ENCODE measurements at regions not wholly inside any gene's neighbourhood (a gene's known extent, or its start where the extent isn't known, plus 50 kb on each side); places are given as distances from the start of the nearest gene placed in this dataset.

DNA sequence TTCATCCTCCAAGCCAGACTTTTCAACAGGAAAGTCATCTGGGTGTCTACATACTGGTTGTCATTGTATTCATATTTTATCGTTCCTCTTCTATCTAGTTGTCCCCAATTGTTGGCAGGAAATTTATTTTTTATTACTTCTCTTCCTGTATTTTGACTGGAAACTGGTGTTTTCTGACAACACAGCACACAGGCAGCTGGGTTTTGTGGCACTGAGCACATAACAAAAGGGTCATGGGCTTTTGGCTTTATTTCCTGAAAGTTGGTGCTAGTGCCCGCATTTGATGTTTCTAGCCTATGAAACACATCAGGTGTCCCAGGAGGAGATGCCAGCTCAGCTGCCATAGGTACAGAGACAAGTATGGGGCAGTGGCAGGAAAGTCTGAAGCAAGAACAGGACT, 126.4 kb downstream of the TMEM17 start:
- no peak for ATAC-seq
- DNase-seq (ENCODE audit: missing footprints), result no peak
- intact Hi-C loops (cut with DNase I), result no loop called here

DNA sequence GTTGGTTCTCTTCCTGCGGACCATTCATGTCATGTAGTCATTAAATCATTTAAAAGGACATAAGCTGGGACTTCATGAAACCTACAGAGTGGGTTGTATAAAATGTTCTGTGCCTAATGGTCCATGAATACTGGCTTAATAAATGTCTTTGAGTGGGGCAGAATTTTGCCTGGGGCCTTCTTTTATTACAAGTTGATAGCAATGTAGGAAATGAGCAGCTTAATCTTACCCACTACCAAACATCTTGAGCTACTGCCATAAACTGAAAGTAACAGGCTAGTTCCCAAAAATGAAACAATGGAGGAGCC, 130.9 kb downstream of the TMEM17 start:
- intact Hi-C loops (cut with DNase I), result no loop called here
- no peak for DNase-seq (ENCODE audit: missing footprints)
- ATAC-seq, result no peak

DNA sequence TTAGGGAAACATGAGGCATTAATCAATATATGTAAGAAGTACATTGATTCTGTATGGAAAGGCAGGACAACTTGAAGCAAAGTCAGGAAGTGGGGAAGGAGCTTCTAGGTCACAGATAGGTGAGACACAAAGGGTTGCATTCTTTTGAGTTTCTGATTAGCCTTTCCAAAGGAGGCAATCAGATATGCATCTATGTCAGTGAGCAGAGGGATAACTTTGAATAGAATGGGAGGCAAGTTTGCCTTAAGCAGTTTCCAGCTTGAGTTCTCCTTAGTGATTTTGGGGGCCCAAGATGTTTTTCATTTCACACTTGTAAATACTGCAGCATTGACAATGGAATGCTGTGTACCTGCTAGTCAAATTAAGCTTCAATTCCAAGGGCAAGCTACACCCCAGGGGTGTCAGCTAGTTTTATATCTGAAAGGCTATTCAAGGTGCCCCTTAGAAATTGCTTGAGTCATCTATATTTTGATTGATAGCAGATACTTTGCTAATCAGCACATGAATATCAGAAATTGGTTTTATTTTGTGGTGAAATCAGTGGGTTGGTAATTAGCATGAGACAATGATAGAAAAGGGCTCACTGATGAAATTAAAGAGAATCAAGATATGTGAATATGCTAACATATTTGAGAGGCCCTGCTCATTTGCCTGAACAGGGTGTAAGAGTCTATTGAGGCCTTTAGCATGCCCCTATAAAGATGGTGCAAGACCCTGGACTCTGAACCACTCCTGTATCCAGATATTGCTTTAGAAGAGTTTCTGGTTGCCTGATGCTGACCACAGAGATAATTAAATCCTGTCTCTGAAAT, 131.5 kb downstream of the TMEM17 start:
- no peak for DNase-seq (ENCODE audit: missing footprints)
- no peak for ATAC-seq
- intact Hi-C loops (cut with DNase I), result no loop called here

DNA sequence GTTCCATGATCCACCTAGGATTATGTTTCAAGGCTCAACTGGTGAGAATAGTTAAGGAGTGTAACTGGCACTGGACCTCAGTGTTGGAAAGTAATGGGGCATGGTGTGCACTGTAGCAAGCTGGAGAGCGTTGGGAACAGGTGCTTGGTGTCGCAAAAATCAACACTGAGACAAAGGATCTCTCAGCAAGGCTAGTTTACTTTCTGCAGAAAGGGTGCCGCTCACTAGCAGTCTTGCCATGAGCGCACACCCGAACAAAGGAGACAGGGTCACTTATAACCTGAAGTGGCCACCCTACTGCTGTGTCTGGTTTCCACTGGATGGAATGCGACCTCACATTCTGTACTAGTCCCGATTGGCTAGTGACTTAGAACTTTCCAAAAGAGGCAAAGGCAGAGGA, 133.2 kb downstream of the TMEM17 start:
- intact Hi-C loops (cut with DNase I), result no loop called here
- DNase-seq (ENCODE audit: missing footprints) (no peak), ATAC-seq (no peak)

DNA sequence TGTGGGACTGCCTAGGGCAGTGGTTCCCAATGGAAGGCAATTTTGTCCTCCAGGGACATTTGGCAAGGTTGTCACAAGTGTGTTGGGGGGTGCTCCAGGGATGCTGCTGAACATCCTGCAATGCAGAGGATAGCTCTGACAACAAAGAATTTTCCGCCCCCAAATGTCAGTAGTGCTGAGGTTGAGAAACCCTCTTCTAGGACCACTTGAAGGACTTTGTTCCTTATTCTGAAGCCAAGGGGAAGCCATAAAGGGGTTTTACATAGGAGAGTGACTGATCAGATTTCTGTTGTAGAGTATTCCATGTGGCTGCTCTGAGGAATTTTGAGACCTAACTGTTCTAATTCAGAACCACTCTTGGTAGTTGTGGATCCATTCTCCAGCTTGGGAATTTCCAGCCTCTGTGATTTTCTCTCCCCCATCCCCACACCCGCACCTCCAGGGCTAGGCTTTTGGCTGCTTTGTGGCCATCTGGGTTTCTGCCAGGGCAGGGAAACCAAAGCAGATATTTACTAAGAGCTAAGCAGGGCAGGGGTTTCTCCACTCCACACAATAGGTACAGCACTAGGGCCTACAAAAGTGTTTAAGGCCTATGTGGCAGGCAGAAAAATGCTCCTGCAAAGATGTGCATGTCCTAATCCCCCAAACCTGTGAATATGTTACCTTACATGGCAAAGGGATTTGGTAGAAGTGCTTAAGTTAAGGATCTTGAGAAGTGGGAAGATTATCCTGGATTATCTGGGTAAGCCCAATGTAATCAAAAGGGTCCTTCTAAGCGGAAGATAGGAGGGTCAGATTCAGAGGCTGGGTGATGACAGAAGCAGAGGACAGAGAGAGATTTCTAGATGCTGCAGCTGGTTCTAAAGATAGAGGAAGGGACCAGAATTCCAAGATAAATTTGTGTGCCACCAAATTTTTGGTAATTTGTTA, 135.4 kb downstream of the TMEM17 start:
- intact Hi-C loops (cut with DNase I), result no loop called here
- ATAC-seq (no peak), DNase-seq (ENCODE audit: missing footprints) (no peak)

DNA sequence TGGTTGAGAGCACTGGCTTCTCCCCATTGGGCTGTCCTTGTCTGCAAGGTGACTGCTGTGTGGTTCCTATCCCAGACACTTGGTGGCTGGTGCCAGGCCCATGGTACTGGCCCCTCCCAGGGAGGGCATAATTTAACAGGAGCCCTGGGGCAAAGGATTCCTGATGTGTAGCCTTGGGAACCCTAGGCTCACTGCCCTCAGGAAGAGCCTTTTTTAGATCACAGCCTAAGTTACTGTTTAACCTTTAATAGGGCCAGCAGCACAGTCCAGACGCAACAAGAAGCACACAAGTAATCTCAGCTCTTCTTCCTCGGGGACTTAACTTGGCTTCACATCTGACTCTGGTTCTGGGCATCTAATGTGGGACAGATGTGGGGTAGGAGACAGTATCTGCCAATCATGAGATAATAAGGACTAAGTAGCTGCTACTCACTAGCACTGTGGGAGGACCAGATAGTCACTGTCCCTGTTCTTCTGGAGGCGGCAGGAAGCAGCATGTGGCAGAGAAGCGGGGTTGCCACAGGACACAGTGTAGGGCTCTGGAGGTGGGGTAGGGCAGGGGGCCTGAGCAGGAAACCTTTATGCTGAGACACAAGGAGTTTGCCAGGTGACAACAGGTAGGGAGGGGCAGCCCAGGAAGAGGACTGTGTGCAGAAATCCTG, 136.3 kb downstream of the TMEM17 start:
- intact Hi-C loops (cut with DNase I), result no loop called here
- ATAC-seq (no peak), DNase-seq (ENCODE audit: missing footprints) (no peak)

DNA sequence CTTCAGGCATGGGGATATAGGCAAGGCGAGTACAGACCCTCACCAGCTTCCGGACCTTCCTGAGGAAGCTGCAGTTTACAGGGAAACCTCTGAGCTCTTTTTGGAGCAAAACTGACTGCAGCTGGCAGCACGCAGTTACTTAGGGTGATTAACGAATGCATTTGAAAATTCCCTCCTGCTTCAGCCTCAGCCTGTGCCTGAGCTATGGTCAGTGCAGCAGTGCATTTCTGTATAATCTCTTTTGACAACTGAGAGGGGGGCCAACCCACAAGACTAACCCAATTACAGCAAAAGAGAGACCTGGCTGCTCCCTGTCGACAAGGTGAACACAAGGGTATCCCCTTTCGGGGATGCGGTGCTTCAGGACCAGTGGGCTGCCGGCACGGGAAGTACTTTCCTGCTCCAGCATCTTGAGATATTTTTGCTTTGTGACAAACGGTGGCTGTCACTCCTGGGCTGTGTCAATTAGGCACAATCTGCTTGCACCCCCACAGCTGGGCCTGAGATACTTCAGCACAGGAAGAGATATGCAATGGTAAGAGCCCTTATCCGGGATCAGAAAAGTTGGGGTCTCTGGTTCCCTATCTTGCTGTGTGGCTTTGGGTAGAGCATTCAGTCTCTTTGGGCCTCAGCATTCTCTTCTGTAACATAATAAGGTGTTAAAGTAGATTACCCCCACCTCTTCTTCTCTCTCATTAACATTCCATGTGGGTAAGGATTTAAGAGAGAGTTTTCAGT, 141.0 kb downstream of the TMEM17 start:
- ATAC-seq (no peak), DNase-seq (ENCODE audit: missing footprints) (no peak)
- intact Hi-C loops (cut with DNase I), result no loop called here

DNA sequence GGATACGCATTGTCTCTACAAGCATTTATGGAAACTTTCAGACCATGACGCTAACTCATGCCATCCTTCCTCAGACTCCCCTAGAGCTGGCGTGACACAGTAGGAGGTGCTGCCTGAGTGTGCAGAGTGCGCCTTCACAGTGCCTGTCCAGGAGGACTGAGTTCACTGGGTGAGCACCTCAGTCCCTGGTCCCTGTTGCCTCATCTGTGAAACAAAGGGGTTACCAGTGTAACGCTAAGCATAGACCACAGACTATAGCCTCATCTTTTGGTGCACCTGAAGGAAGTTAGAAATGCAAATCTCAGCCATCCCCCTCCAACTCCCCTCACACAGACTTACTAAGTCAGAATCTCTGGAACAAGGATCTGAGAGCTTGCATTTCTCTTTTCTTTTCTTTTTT, 142.8 kb downstream of the TMEM17 start:
- no peak for ATAC-seq

DNA sequence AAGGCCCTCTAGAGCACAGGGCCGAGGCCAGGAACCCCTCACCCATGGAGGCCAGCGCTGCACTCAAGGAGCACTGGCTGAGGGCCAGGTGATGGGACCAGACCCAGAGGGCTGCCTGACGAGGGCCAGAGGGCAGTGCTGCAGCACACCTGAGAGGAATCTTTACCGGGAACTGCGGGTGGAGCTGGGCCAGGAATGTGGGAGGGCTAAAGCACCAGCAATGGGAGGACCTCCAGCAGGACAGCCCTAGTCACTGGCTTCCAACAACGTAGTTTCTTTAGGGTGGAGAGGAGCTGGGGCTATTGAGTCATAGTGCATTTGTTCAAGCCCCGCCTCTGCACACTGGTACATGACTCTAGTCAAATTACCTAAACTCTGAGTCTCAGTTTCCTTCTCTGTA, 143.4 kb downstream of the TMEM17 start:
- ATAC-seq (no peak), DNase-seq (ENCODE audit: missing footprints) (no peak)
- intact Hi-C loops (cut with DNase I), result no loop called here

More for the DNA sequence above, 142.8 kb downstream of the TMEM17 start:
- intact Hi-C loops (cut with DNase I), result no loop called here
- no peak for DNase-seq (ENCODE audit: missing footprints)

DNA sequence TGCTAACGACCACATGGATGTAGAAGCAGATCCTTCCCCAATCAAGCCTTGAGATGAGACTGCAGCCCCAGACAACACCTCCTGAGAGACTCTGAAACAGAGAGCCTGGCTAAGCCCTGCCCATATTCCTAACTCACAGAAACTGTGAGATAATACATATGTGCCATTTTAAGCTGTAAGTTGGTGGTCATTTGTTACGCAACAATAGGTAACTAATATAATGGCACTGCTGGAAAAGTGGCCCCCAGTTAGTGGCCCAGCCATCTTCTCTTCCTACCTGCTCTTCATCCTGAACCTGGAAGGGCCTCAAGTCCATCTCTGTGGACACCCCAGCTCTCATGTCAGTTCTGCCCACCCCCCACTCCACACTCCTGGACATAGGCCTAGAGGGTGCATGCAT, 144.0 kb downstream of the TMEM17 start:
- DNase-seq (ENCODE audit: missing footprints) (no peak), ATAC-seq (no peak)
- intact Hi-C loops (cut with DNase I), result no loop called here

DNA sequence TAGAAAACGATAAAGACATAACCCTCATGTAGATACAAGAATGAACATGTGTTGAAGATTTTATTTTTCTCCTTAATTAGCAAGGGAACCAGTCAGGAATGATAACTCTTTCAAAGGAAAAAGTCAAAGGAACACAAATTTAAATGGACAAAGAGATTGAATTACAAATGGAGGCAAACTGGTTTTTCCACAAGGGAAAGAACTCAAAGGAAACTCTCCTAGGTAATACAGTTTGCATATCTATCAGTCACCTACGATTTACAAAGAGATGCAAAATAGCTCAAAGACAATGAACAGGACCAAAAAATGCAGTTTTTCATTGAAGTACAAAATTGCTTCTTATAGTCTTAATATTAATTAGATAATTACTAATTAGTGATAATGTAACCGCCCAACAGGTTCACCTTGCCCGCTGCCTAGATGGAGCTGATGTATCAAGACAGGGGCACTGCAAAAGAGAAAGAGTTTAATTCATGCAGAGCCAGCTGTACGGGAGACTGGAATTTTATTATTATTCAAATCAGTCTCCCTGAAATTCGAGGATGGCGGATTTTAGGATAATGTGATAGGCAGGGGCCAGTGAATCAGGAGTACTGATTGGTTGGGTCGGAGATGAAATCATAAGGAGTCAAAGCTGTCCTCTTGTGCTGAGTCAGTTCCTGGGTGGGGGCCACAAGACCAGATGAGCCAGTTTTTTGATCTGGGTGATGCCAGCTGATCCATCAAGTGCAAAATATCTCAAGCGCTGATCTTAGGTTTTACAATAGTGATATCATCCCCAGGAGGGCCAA, 151.0 kb downstream of the TMEM17 start:
- intact Hi-C loops (cut with DNase I), result no loop called here
- ATAC-seq (no peak), DNase-seq (ENCODE audit: missing footprints) (no peak)

DNA sequence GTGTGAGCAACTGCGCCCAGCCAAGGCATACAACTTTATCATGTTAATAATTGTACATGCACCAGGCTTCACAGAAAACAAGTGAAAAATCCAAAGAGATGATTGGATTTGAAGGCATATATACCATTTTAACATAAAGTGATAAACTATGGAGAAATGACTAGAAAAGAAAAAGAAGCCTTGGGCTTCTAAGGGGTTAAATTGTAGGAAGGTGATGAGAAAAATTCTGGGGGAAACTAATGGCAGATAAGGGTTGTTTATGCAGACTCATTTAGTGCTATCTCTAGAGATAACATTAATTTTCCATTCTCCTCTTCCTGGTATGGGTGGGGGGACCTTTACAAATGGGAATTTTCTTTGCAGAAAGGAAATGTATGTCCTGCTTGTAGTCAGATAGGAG, 154.0 kb downstream of the TMEM17 start:
- ATAC-seq (no peak), DNase-seq (ENCODE audit: missing footprints) (no peak)
- intact Hi-C loops (cut with DNase I), result no loop called here

DNA sequence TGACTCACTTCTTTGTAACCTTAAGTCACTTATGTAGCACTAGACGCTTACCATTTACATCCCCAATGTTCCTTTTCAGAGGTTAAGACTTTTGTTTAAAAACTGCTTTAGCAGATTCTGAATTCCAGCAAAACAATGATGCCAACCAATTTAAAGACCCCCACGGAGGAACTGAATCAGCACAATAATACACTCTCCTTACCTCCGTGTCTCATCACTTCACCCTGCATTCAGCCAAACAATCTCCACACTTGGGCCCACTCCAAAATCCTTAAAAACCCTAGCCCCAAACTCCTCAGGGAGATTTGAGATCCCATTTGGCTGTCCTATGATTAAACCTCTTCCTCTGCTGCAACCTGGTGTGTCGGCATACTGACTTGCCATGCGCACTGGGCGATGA, 153.9 kb downstream of the B3GNT2 start:
- intact Hi-C loops (cut with DNase I), result no loop called here
- ATAC-seq, result no peak
- no peak for DNase-seq (ENCODE audit: missing footprints)

DNA sequence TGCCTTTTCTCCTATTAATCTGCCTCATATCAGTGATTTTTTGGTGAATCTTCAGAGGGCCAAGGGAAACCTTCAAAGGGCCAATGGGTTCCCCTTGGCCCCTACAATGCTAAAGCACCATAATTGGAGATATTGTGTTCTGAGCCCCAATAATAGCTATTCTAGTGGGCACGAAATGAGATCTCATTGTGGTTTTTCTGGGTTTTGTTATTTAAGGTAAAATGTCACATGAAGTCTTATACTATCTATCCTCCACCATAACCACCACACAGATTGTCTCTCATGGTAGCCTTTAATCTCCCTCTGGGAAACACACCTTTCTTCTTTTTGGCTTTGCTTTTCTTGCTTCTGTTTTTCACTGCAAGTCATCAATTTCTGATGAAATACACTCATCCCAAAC, 152.8 kb downstream of the B3GNT2 start:
- ATAC-seq (no peak), DNase-seq (ENCODE audit: missing footprints) (no peak)
- intact Hi-C loops (cut with DNase I), result no loop called here

DNA sequence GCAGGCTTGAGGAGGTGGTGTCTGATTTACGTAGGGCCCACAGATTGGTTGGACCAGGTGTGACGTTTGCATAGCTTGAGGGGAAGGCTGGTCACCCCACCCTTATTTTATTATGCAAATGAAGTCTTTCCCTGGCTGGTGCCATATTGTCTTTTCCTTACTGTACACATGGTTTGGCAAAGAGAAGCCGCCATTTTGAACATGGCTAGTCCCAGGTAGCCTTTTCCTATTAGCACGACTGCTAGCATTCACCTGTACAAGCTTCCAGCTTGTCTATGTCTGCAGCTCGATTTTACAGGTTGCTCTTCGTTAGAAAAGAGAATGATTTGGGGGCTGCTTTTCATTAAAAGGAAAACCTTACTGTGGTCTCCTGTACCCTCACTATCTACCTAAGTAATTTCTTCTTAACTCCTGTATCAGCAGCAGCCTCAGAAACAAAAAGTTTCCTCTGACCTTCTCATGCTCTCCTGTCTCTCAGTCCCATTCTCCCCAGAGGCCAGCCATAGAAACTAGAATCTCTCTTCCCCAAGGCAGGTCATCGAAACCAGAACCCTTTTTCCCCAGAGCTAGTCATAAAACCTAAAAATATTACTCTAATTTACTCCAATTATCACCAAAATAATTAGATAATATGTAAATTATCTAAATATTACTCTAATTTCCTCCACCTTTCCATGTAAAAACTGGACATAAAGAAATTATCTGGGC, 151.8 kb downstream of the B3GNT2 start:
- ATAC-seq, result no peak
- intact Hi-C loops (cut with DNase I), result no loop called here
- no peak for DNase-seq (ENCODE audit: missing footprints)

DNA sequence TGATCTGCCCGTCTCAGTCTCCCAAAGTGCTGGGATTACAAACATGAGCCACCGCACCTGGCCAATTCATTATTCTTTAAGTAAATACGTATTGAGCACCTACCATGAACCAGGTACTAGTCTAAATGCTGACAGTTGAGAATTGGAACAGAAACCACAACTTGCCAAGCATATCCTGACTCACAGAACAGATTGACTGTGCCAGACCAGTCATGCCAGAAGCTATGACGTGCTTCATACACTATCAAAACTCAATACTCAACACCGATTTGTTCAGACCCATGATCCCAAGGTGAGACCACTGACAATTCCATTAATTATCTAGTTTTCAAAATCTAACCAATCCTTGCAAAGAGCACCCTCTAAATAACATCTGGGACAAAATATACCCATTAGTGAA, 148.6 kb downstream of the B3GNT2 start:
- DNase-seq (ENCODE audit: missing footprints), result no peak
- ATAC-seq, result no peak
- intact Hi-C loops (cut with DNase I), result loop anchor here (5.0 kb wide), 1 partner anchor 147 kb away; the partner anchor contains the start of gene B3GNT2

DNA sequence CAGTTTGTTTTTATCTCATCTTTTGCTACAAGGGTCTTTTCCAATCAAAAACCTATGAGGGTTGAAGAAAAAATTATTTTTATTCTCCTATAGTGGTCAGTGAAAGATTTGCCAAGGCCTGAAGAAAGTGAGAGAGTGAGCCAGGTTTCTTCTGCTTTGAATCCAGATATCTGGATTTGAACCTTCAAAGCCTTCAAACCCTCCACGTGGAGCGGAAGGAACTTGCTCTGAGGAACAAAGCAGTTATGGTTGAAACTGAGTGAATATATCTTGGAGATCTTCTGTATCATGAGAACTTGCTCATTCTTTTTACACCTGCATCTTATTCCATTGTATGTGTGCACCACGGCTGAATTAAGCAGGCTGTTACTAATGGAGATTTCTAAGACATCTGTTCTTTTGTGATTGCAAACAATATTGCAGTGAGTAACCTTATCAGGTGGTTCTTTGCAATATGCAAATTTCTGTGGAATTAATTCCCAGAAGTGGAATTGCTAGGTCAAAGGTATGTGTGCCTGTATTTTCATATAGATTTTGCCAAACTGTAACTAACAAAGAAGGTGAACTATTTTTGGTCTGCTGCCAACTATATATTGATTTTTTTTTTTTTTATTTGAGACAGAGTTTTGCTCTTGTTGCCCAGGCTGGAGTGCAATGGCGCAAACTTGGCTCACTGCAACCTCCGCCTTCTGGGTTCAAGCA, 147.9 kb downstream of the B3GNT2 start:
- ATAC-seq (no peak), DNase-seq (ENCODE audit: missing footprints) (no peak)
- intact Hi-C loops (cut with DNase I), result loop anchor here (5.0 kb wide), 1 partner anchor 146 kb away; the partner anchor contains the start of gene B3GNT2

All from Right ventricle myocardium inferior (tissue), 1 donor.